ENCODE measurements at regions not wholly inside any gene's neighbourhood (a gene's known extent, or its start where the extent isn't known, plus 50 kb on each side); places are given as distances from the start of the nearest gene placed in this dataset.
"Not testable (repeated sequence)": the region's sequence is repeated elsewhere in the genome, so short reads cannot be mapped to it uniquely, and the experiment has no call there.

DNA sequence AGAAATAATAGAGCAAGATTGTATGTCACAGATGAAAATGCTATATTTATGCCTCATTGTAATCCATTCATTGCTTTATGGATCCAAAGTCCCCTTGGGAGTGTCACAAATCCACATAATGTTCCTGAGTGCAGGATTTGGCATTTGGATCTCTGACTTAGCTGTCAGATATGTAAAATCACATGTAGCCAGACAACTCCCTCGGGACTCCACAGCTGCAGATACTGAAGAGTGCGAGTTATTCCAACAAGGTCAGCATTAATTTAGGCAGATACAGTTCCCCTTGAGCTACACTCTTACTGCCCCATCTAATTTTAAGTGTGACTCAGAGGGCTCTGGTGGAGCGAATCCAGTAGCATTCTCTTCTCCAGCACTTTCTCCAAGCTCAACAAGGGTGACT, 433.2 kb downstream of the CD83 start:
- Mint-ChIP-seq H3K36me3 (ENCODE audit: low read depth, unreplicated experiment) (no peaks in the 10 kb centered on the region), H3K9me3 (ENCODE audit: unreplicated experiment) (peaks cover 2% of the 10 kb centered on the region), H3K4me1 (ENCODE audit: low read depth, unreplicated experiment) (no peaks in the 10 kb centered on the region), H3K4me3 (ENCODE audit: unreplicated experiment) (no peak overlapping the region), H3K27me3 (ENCODE audit: low read depth, unreplicated experiment) (peaks cover 15% of the 10 kb centered on the region), H3K27ac (ENCODE audit: unreplicated experiment) (no peak overlapping the region)
- DNase-seq (ENCODE audit: low read depth) (no peak), FAIRE-seq (no peak)
- Histone ChIP-seq H3K27ac (ENCODE audit: low read depth, low read length) (no peak overlapping the region), H3K9ac (ENCODE audit: low read length) (no peak overlapping the region), H2AFZ (ENCODE audit: low read depth, low read length) (no peak overlapping the region), H3K9me3 (ENCODE audit: insufficient read depth, low read depth, low read length) (no peaks in the 10 kb centered on the region), H3K4me1 (ENCODE audit: insufficient read depth, low read length) (no peaks in the 10 kb centered on the region), H3K79me2 (ENCODE audit: insufficient read depth, low read length) (no peaks in the 10 kb centered on the region), H4K20me1 (ENCODE audit: insufficient read depth, low read length) (no peaks in the 10 kb centered on the region), H3K36me3 (ENCODE audit: insufficient read depth, low read length) (no peaks in the 10 kb centered on the region), H3K27me3 (ENCODE audit: insufficient read depth, low read length) (peaks cover 2% of the 10 kb centered on the region), H3K4me3 (ENCODE audit: insufficient read depth, low read depth, low read length) (no peak overlapping the region), H3K4me2 (ENCODE audit: low read length) (no peak overlapping the region)
- TF ChIP-seq EZH2 (IDR thresholded peaks at IDR 0.05; ENCODE audit: insufficient read depth, low read length) (no peak), CTCF (IDR thresholded peaks at IDR 0.05; ENCODE audit: insufficient read depth, low read depth, low read length) (no peak)

- H4K20me1 ChIP-seq (ENCODE audit: insufficient read depth, low read length); H3K4me1 ChIP-seq (ENCODE audit: insufficient read depth, low read length); H3K4me1 Mint-ChIP-seq (ENCODE audit: low read depth, unreplicated experiment); H3K36me3 ChIP-seq (ENCODE audit: insufficient read depth, low read length); H3K4me3 ChIP-seq (ENCODE audit: insufficient read depth, low read depth, low read length); H3K27ac Mint-ChIP-seq (ENCODE audit: unreplicated experiment); H2AFZ ChIP-seq (ENCODE audit: low read depth, low read length); FAIRE-seq; H3K4me3 Mint-ChIP-seq (ENCODE audit: unreplicated experiment); H3K9me3 ChIP-seq (ENCODE audit: insufficient read depth, low read depth, low read length); H3K36me3 Mint-ChIP-seq (ENCODE audit: low read depth, unreplicated experiment); H3K4me2 ChIP-seq (ENCODE audit: low read length); H3K27ac ChIP-seq (ENCODE audit: low read depth, low read length); H3K27me3 ChIP-seq (ENCODE audit: insufficient read depth, low read length); H3K9ac ChIP-seq (ENCODE audit: low read length); DNase-seq (ENCODE audit: low read depth); H3K79me2 ChIP-seq (ENCODE audit: insufficient read depth, low read length); H3K9me3 Mint-ChIP-seq (ENCODE audit: unreplicated experiment): not testable (repeated sequence)
- H3K27me3 Mint-ChIP-seq (ENCODE audit: low read depth, unreplicated experiment) = peaks cover 20% of the 10 kb centered on the region
Observed at GRCh38 chr6:14551601-14552000, 434.0 kb downstream of the CD83 start.

GRCh38 chr6:14552891-14553290, 435.3 kb downstream of the CD83 start:
- Mint-ChIP-seq H3K36me3 (ENCODE audit: low read depth, unreplicated experiment) (no peaks in the 10 kb centered on the region), H3K9me3 (ENCODE audit: unreplicated experiment) (peaks cover 2% of the 10 kb centered on the region), H3K4me3 (ENCODE audit: unreplicated experiment) (no peak overlapping the region), H3K27ac (ENCODE audit: unreplicated experiment) (no peak overlapping the region), H3K4me1 (ENCODE audit: low read depth, unreplicated experiment) (no peaks in the 10 kb centered on the region), H3K27me3 (ENCODE audit: low read depth, unreplicated experiment) (peaks cover 26% of the 10 kb centered on the region)
- Histone ChIP-seq H4K20me1 (ENCODE audit: insufficient read depth, low read length) (no peaks in the 10 kb centered on the region), H3K27ac (ENCODE audit: low read depth, low read length) (no peak overlapping the region), H3K4me2 (ENCODE audit: low read length) (no peak overlapping the region), H3K9me3 (ENCODE audit: insufficient read depth, low read depth, low read length) (no peaks in the 10 kb centered on the region), H3K27me3 (ENCODE audit: insufficient read depth, low read length) (peaks cover 2% of the 10 kb centered on the region), H2AFZ (ENCODE audit: low read depth, low read length) (no peak overlapping the region), H3K36me3 (ENCODE audit: insufficient read depth, low read length) (no peaks in the 10 kb centered on the region), H3K4me3 (ENCODE audit: insufficient read depth, low read depth, low read length) (no peak overlapping the region), H3K9ac (ENCODE audit: low read length) (no peak overlapping the region), H3K4me1 (ENCODE audit: insufficient read depth, low read length) (no peaks in the 10 kb centered on the region), H3K79me2 (ENCODE audit: insufficient read depth, low read length) (no peaks in the 10 kb centered on the region)
- TF ChIP-seq CTCF (IDR thresholded peaks at IDR 0.05; ENCODE audit: insufficient read depth, low read depth, low read length) (no peak), EZH2 (IDR thresholded peaks at IDR 0.05; ENCODE audit: insufficient read depth, low read length) (no peak)
- FAIRE-seq = no peak
- DNase-seq (ENCODE audit: low read depth) = no peak
